NB4 (cell line): ENCODE measurements at regions not wholly inside any gene's neighbourhood (a gene's known extent, or its start where the extent isn't known, plus 50 kb on each side); places are given as distances from the start of the nearest gene placed in this dataset.

Experiments used
- DNase-seq: peaks from one replicate; pipeline ENCODE4 v3.0.0; 2010; ENCODE audit warnings: low read depth
- H3K4me3 ChIP-seq: one replicate; pipeline ENCODE4 v1.5.1; 2011; ENCODE audit warnings: mild to moderate bottlenecking, low read depth, low read length, moderate library complexity
- CTCF ChIP-seq: IDR thresholded peaks from one replicate; pipeline ENCODE4 v1.5.1; 2012; ENCODE audit warnings: low read depth, low read length
- MAX ChIP-seq: IDR thresholded peaks from 2 replicates; pipeline ENCODE4 v1.6.1; 2011; ENCODE audit warnings: low read depth, low read length
- MYC ChIP-seq: IDR thresholded peaks from 2 replicates; pipeline ENCODE4 v1.6.1; 2011; ENCODE audit warnings: low read depth, low read length
- POLR2A ChIP-seq: IDR thresholded peaks from 2 replicates; pipeline ENCODE4 v1.6.1; 2011; ENCODE audit warnings: mild to moderate bottlenecking; ENCODE audit not compliant: insufficient read length; ENCODE audit errors: extremely low read depth

GRCh38 chr5:4212071-4212739 is 616.6 kb downstream of the IRX1 start:
- TF ChIP-seq POLR2A (no peak), MAX (no peak), CTCF (no peak), MYC (no peak)
- no peak overlapping the region for H3K4me3 ChIP-seq
- no peak for DNase-seq

GRCh38 chr5:4212981-4213819 is 617.6 kb downstream of the IRX1 start:
- no peak for DNase-seq
- no peak overlapping the region for H3K4me3 ChIP-seq
- TF ChIP-seq POLR2A = no peak
- TF ChIP-seq MYC = no peak
- no peak for TF ChIP-seq MAX
- no peak for TF ChIP-seq CTCF

GRCh38 chr5:4215143-4215542 is 619.5 kb downstream of the IRX1 start:
- no peak for DNase-seq

GRCh38 chr5:4216142-4216541 is 620.5 kb downstream of the IRX1 start:
- TF ChIP-seq MYC = no peak
- no peak for TF ChIP-seq POLR2A
- no peak for TF ChIP-seq MAX
- TF ChIP-seq CTCF = no peak
- DNase-seq = no peak

More at GRCh38 chr5:4215143-4215542, 619.5 kb downstream of the IRX1 start:
- H3K4me3 ChIP-seq = no peak overlapping the region
- TF ChIP-seq MAX (no peak), POLR2A (no peak), CTCF (no peak), MYC (no peak)

GRCh38 chr5:4220016-4220415 is 624.4 kb downstream of the IRX1 start:
- TF ChIP-seq MYC (no peak), MAX (no peak), CTCF (no peak), POLR2A (no peak)
- DNase-seq = no peak
- H3K4me3 ChIP-seq = no peak overlapping the region

More at GRCh38 chr5:4216142-4216541, 620.5 kb downstream of the IRX1 start:
- H3K4me3 ChIP-seq = no peak overlapping the region
